ENCODE measurements at regions not wholly inside any gene's neighbourhood (a gene's known extent, or its start where the extent isn't known, plus 50 kb on each side); places are given as distances from the start of the nearest gene placed in this dataset.
"Not testable (repeated sequence)": the region's sequence is repeated elsewhere in the genome, so short reads cannot be mapped to it uniquely, and the experiment has no call there.

GRCh38 chr3:190178779-190179178, 58.1 kb upstream of the P3H2 start:
- DNase-seq, result no peak
- Mint-ChIP-seq H3K4me3 (no peak overlapping the region), H3K9me3 (no peaks in the 10 kb centered on the region)

GRCh38 chr3:190176933-190177525, 56.3 kb upstream of the P3H2 start:
- H3K27me3 Mint-ChIP-seq; H3K9me3 Mint-ChIP-seq; ATAC-seq (replicated peaks); H3K36me3 Mint-ChIP-seq (ENCODE audit: insufficient read depth); H3K4me1 Mint-ChIP-seq (ENCODE audit: low read depth in 2 of 2); H3K27ac Mint-ChIP-seq; H3K4me3 Mint-ChIP-seq; DNase-seq: not testable (repeated sequence)

More at GRCh38 chr3:190178779-190179178, 58.1 kb upstream of the P3H2 start:
- H3K36me3 Mint-ChIP-seq (ENCODE audit: insufficient read depth), result no peaks in the 10 kb centered on the region
- H3K27ac Mint-ChIP-seq, result no peak overlapping the region
- peaks cover 0 to 9% of the 10 kb centered on the region in 2 donors for H3K27me3 Mint-ChIP-seq
- H3K4me1 Mint-ChIP-seq (ENCODE audit: low read depth in 2 of 2), result peaks cover 0 to 1% of the 10 kb centered on the region in 2 donors
- no peak for ATAC-seq (replicated peaks)

- H3K4me3 Mint-ChIP-seq; H3K4me1 Mint-ChIP-seq (ENCODE audit: low read depth in 2 of 2); H3K27me3 Mint-ChIP-seq; H3K27ac Mint-ChIP-seq; H3K9me3 Mint-ChIP-seq; DNase-seq; H3K36me3 Mint-ChIP-seq (ENCODE audit: insufficient read depth); ATAC-seq (replicated peaks): not testable (repeated sequence)
Observed at GRCh38 chr3:190176106-190176505, 55.4 kb upstream of the P3H2 start.

GRCh38 chr3:190175490-190175889, 54.8 kb upstream of the P3H2 start:
- DNase-seq, result no peak
- Mint-ChIP-seq H3K4me1 (ENCODE audit: low read depth in 2 of 2) (peaks cover 0 to 1% of the 10 kb centered on the region in 2 donors), H3K36me3 (ENCODE audit: insufficient read depth) (no peaks in the 10 kb centered on the region), H3K4me3 (no peak overlapping the region), H3K9me3 (no peaks in the 10 kb centered on the region), H3K27me3 (peaks cover 0 to 9% of the 10 kb centered on the region in 2 donors), H3K27ac (no peak overlapping the region)
- no peak for ATAC-seq (replicated peaks)

- Mint-ChIP-seq H3K27ac (no peak overlapping the region), H3K9me3 (no peaks in the 10 kb centered on the region)
- DNase-seq, result no peak
Observed at GRCh38 chr3:190174471-190174870, 53.8 kb upstream of the P3H2 start.

GRCh38 chr3:190173426-190173825, 52.7 kb upstream of the P3H2 start:
- no peaks in the 10 kb centered on the region for H3K9me3 Mint-ChIP-seq
- peaks cover 7 to 12% of the 10 kb centered on the region in 2 donors for H3K4me1 Mint-ChIP-seq (ENCODE audit: low read depth in 2 of 2)
- H3K36me3 Mint-ChIP-seq (ENCODE audit: insufficient read depth), result no peaks in the 10 kb centered on the region
- no peak for DNase-seq
- H3K27ac Mint-ChIP-seq, result no peak overlapping the region
- ATAC-seq (replicated peaks), result no peak
- H3K4me3 Mint-ChIP-seq, result no peak overlapping the region
- peaks cover 0 to 9% of the 10 kb centered on the region in 2 donors for H3K27me3 Mint-ChIP-seq

More at GRCh38 chr3:190174471-190174870, 53.8 kb upstream of the P3H2 start:
- no peaks in the 10 kb centered on the region for H3K36me3 Mint-ChIP-seq (ENCODE audit: insufficient read depth)
- H3K4me1 Mint-ChIP-seq (ENCODE audit: low read depth in 2 of 2), result peaks cover 5 to 6% of the 10 kb centered on the region in 2 donors
- peaks cover 0 to 9% of the 10 kb centered on the region in 2 donors for H3K27me3 Mint-ChIP-seq
- no peak for ATAC-seq (replicated peaks)
- no peak overlapping the region for H3K4me3 Mint-ChIP-seq

GRCh38 chr3:190172751-190173150, 52.1 kb upstream of the P3H2 start:
- peaks cover 0 to 9% of the 10 kb centered on the region in 2 donors for H3K27me3 Mint-ChIP-seq
- no peak for ATAC-seq (replicated peaks)
- no peak overlapping the region for H3K27ac Mint-ChIP-seq
- H3K4me1 Mint-ChIP-seq (ENCODE audit: low read depth in 2 of 2), result peaks cover 7 to 12% of the 10 kb centered on the region in 2 donors
- H3K36me3 Mint-ChIP-seq (ENCODE audit: insufficient read depth), result no peaks in the 10 kb centered on the region
- DNase-seq, result no peak
- H3K9me3 Mint-ChIP-seq, result no peaks in the 10 kb centered on the region
- no peak overlapping the region for H3K4me3 Mint-ChIP-seq

Data from effector memory CD8-positive, alpha-beta T cell (primary cell).